ENCODE measurements at regions not wholly inside any gene's neighbourhood (a gene's known extent, or its start where the extent isn't known, plus 50 kb on each side); places are given as distances from the start of the nearest gene placed in this dataset.

DNA sequence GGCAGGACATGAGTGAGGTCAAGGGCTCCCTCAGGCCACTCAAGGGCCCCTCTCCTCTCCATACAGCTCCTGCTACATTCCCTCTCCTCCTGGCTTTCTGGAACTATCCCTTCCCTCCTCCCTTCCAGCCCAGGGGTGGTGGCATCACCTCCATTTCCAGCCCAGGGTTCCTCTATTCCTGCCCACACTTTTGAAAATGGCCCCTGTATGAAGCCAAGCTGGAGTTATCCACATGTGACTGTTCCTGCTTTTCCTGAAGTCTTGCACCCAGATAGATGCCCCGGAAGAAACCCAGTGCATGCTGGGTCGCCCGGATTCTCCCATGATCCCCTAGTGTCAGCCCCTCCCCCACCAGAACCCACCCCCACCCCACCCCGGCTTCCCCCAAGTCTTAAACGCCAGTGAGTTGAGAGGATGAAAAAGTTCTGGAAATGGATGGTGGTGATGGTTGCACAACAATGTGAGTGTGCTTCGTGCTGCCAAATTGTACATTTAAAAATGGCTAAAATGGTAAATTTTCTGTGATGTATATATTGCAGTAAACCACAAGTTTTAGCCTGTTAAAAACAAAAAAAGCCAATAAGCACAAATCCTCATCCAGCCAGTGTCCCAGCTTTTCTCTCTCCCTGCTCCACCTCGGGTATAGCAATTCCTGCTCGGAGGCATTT, 136.9 kb downstream of the SCARB1 start:
- Histone ChIP-seq H3K9me3 (peaks cover 0 to 3% (median 0%) of the 10 kb centered on the region in 3 donors), H3K27ac (peak overlapping the region in 3 of 4 donors; percentile 21 to 72 (median 67)), H3K4me1 (peaks cover 0 to 34% (median 8%) of the 10 kb centered on the region in 3 donors), H3K4me3 (no peak overlapping the region), H3K36me3 (no peaks in the 10 kb centered on the region), H3K27me3 (peaks cover 0 to 10% (median 0%) of the 10 kb centered on the region in 4 donors)
- TF ChIP-seq POLR2A (IDR thresholded peaks at IDR 0.05), result no peak
- TF ChIP-seq, protein P1, sequence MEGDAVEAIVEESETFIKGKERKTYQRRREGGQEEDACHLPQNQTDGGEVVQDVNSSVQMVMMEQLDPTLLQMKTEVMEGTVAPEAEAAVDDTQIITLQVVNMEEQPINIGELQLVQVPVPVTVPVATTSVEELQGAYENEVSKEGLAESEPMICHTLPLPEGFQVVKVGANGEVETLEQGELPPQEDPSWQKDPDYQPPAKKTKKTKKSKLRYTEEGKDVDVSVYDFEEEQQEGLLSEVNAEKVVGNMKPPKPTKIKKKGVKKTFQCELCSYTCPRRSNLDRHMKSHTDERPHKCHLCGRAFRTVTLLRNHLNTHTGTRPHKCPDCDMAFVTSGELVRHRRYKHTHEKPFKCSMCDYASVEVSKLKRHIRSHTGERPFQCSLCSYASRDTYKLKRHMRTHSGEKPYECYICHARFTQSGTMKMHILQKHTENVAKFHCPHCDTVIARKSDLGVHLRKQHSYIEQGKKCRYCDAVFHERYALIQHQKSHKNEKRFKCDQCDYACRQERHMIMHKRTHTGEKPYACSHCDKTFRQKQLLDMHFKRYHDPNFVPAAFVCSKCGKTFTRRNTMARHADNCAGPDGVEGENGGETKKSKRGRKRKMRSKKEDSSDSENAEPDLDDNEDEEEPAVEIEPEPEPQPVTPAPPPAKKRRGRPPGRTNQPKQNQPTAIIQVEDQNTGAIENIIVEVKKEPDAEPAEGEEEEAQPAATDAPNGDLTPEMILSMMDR (IDR thresholded peaks at IDR 0.05), result no peak
- 42 to 54% methylated on average over 7 to 8 of the region's 8 CpGs for WGBS, 2 donors
- intact Hi-C loops (cut with DNase I), result no loop called here
- DNase-seq, result no peak

DNA sequence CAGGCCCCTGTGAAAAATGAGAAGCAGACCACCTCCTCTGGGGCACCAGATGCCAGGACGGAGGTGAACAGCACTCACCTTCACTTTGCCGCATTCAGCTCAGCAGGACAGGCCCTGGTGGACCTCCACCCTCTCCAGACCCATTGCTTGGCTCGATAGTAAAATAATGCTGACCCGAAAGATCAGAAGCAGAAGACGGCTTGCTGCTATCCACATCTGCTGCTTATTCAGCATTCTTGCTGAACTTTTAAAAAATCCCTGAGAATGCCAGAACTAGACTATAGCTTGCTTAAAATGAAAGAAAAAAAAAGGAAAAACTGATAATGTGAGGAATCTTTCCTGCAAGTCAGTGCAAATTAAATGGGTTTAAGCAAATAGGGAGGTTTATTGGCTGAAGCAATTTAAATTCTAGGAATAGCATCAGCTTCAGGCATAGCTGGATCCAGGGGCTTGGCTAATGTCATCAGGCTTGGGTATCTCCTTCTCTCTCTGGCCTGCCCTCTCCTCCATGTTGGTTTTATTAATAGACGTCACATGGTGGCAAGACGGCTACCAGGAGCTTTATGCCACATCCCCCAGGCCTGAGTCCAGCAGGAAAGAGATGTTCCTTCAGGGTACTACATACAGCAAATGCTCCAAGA, 137.9 kb downstream of the SCARB1 start:
- no peak for TF ChIP-seq POLR2A (IDR thresholded peaks at IDR 0.05)
- TF ChIP-seq, protein P1 (IDR thresholded peaks at IDR 0.05), result no peak
- no peak overlapping the region for H3K4me3 ChIP-seq
- WGBS, 2 donors, result 84 to 86% methylated on average over 7 of the region's 7 CpGs
- H3K4me1 ChIP-seq, result peaks cover 7 to 40% (median 9%) of the 10 kb centered on the region in 3 donors
- H3K27me3 ChIP-seq, result peaks cover 0 to 10% (median 0%) of the 10 kb centered on the region in 4 donors
- intact Hi-C loops (cut with DNase I), result no loop called here
- H3K27ac ChIP-seq, result peak overlapping the region in 3 of 4 donors; percentile 21 to 72 (median 67)
- H3K9me3 ChIP-seq, result no peaks in the 10 kb centered on the region
- H3K36me3 ChIP-seq, result no peaks in the 10 kb centered on the region
- no peak for DNase-seq

DNA sequence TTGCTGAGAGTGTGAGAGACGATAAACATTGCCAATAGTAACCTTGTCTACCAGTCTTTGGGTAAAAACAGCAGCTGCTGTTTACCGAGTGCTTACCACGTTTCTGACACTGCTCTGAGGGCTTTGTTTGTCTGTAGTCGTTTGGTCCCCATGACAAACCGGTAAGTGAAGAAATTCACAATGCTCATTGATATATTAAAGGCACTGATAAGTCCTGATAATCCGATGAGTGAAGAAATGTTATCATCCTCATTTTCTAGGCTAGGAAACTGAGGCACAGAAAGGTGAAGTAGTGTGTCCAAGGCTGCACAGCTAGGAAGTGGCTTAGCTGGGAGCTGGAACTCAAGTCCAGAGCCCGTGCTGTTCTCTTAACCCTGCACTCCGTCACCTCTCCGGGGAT, 138.6 kb downstream of the SCARB1 start:
- intact Hi-C loops (cut with DNase I), result no loop called here
- H3K4me3 ChIP-seq, result no peak overlapping the region
- DNase-seq, result no peak
- H3K4me1 ChIP-seq, result peaks cover 13 to 40% (median 13%) of the 10 kb centered on the region in 3 donors
- TF ChIP-seq, protein P1 (IDR thresholded peaks at IDR 0.05), result no peak
- TF ChIP-seq POLR2A (IDR thresholded peaks at IDR 0.05), result no peak
- H3K27ac ChIP-seq, result peak overlapping the region in 2 of 4 donors; percentile 26 to 63
- H3K9me3 ChIP-seq, result no peaks in the 10 kb centered on the region
- 72 to 84% methylated on average over 7 to 8 of the region's 9 CpGs for WGBS, 2 donors
- H3K36me3 ChIP-seq, result no peaks in the 10 kb centered on the region
- H3K27me3 ChIP-seq, result peaks cover 0 to 10% (median 0%) of the 10 kb centered on the region in 4 donors

DNA sequence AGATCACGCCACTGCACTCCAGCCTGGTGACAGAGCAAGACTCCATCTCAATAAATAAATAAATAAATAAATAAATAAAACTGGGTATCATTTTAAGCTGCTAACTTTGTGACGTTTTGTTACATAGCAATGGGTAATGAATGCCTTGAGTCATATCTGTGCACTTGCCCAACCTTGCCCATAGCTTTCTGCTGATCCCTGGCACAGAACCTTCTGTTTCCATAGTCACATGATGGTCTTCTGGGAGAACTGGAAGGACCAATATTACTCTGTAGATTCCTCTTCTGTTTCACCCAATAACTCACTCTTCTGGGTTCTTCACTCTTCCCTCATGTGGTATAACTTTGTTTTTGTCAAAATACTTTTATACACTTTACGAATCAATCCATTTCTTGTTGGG, 140.8 kb downstream of the SCARB1 start:
- intact Hi-C loops (cut with DNase I), result no loop called here
- Histone ChIP-seq H3K36me3 (no peaks in the 10 kb centered on the region), H3K9me3 (no peaks in the 10 kb centered on the region), H3K27ac (no peak overlapping the region), H3K4me3 (no peak overlapping the region), H3K4me1 (peaks cover 15 to 50% (median 18%) of the 10 kb centered on the region in 3 donors), H3K27me3 (peaks cover 0 to 10% (median 0%) of the 10 kb centered on the region in 4 donors)
- 68 to 78% methylated on average over 3 of the region's 3 CpGs for WGBS, 2 donors
- no peak for DNase-seq
- TF ChIP-seq POLR2A (IDR thresholded peaks at IDR 0.05), result no peak
- TF ChIP-seq, protein P1 (IDR thresholded peaks at IDR 0.05), result no peak

DNA sequence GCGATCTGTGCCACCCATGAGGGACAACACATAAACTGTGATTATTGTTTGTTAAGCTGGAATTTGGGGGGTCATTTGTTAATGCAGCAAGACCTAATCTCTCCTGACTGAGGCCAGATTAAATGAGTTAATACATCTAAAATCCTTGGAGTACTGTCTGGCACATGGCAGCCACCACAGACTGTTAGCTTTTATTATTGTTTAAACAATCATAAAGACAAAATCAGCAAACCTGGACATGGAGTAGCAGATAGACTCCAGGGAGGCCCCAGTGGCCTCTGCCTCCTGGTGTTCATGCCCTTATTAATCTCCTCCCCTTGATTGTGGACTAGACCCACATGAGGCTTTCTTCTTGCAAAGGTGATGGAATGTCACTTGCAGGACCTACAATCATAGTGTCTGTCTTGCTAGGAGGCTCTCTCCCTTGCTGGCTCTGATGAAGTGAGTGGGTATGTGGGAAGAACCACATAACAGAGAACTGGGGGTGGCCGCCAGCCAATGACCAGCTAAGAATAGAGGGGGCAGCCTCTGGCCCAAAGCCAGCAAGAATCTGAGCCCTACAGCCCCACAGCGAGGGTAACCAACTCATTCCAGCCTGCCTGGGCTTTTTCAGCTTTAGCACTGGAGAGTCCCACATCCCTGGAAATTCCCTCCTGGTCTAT, 142.0 kb downstream of the SCARB1 start:
- no peaks in the 10 kb centered on the region for H3K9me3 ChIP-seq
- TF ChIP-seq, protein P1 (IDR thresholded peaks at IDR 0.05), result no peak
- TF ChIP-seq POLR2A (IDR thresholded peaks at IDR 0.05), result no peak
- H3K36me3 ChIP-seq, result no peaks in the 10 kb centered on the region
- no peak overlapping the region for H3K4me3 ChIP-seq
- whole genome bisulfite sequencing, 2 donors, result 67 to 80% methylated on average over 1 of the region's 3 CpGs
- peaks cover 0 to 10% (median 0%) of the 10 kb centered on the region in 4 donors for H3K27me3 ChIP-seq
- DNase-seq, result no peak
- H3K4me1 ChIP-seq, result peaks cover 15 to 46% (median 16%) of the 10 kb centered on the region in 3 donors
- intact Hi-C loops (cut with DNase I), result no loop called here
- H3K27ac ChIP-seq, result peak overlapping the region; percentile 17 to 83 (median 70)
